Stimulated activated CD4-positive, alpha-beta T cell treated with anti-CD3 and anti-CD28 coated beads, TNF-alpha, amount 100 ng/mL, for 4 hours (primary cell): ENCODE measurements at regions not wholly inside any gene's neighbourhood (a gene's known extent, or its start where the extent isn't known, plus 50 kb on each side); places are given as distances from the start of the nearest gene placed in this dataset.
"Not testable (repeated sequence)": the region's sequence is repeated elsewhere in the genome, so short reads cannot be mapped to it uniquely, and the experiment has no call there.

Experiments
- DNase-seq, 3 experiments: peaks; one replicate each; pipeline ENCODE4 v3.0.0-alpha.2; 2020; ENCODE audit warnings: low read depth in 3 of 3

GRCh38 chr12:131357185-131357747 lies 353.6 kb upstream of the SFSWAP start:
- no peak for DNase-seq

- no peak for DNase-seq
Measured at GRCh38 chr12:131357920-131358319, 353.0 kb upstream of the SFSWAP start.

- no peak for DNase-seq
Measured at GRCh38 chr12:131362291-131363211, 348.3 kb upstream of the SFSWAP start.

GRCh38 chr12:131363393-131363792 lies 347.5 kb upstream of the SFSWAP start:
- no peak for DNase-seq

- DNase-seq: no peak
Measured at GRCh38 chr12:131363841-131364495, 346.9 kb upstream of the SFSWAP start.

GRCh38 chr12:131364903-131365820 lies 345.7 kb upstream of the SFSWAP start:
- no peak for DNase-seq

GRCh38 chr12:131365821-131366260 lies 345.0 kb upstream of the SFSWAP start:
- DNase-seq: no peak

- DNase-seq: no peak
Measured at GRCh38 chr12:131366261-131366871, 344.5 kb upstream of the SFSWAP start.

GRCh38 chr12:131367067-131367982 lies 343.6 kb upstream of the SFSWAP start:
- DNase-seq: not testable (repeated sequence)

- DNase-seq: no peak
Measured at GRCh38 chr12:131367983-131368667, 342.8 kb upstream of the SFSWAP start.

- DNase-seq: no peak
Measured at GRCh38 chr12:131368668-131369071, 342.2 kb upstream of the SFSWAP start.

GRCh38 chr12:131369094-131369845 lies 341.6 kb upstream of the SFSWAP start:
- DNase-seq: no peak

- no peak for DNase-seq
Measured at GRCh38 chr12:131370321-131370720, 340.6 kb upstream of the SFSWAP start.

GRCh38 chr12:131370791-131371347 lies 340.0 kb upstream of the SFSWAP start:
- no peak for DNase-seq

GRCh38 chr12:131371401-131372170 lies 339.3 kb upstream of the SFSWAP start:
- DNase-seq: no peak

GRCh38 chr12:131372171-131372475 lies 338.8 kb upstream of the SFSWAP start:
- no peak for DNase-seq

- no peak for DNase-seq
Measured at GRCh38 chr12:131372706-131373195, 338.1 kb upstream of the SFSWAP start.
